CD1c-positive myeloid dendritic cell (primary cell): ENCODE measurements at regions not wholly inside any gene's neighbourhood (a gene's known extent, or its start where the extent isn't known, plus 50 kb on each side); places are given as distances from the start of the nearest gene placed in this dataset.

Experiments
- DNase-seq: peaks from one replicate; pipeline ENCODE4 v3.0.0-alpha.2; 2016; ENCODE audit errors: extremely low spot score

- DNase-seq, result no peak
Observed at GRCh38 chr3:34294240-34294639, 495.8 kb downstream of the PDCD6IP start.

GRCh38 chr3:34296796-34297195, 498.4 kb downstream of the PDCD6IP start:
- no peak for DNase-seq

- no peak for DNase-seq
Observed at GRCh38 chr3:34298653-34299052, 500.2 kb downstream of the PDCD6IP start.

GRCh38 chr3:34300621-34301020, 502.2 kb downstream of the PDCD6IP start:
- no peak for DNase-seq

DNA sequence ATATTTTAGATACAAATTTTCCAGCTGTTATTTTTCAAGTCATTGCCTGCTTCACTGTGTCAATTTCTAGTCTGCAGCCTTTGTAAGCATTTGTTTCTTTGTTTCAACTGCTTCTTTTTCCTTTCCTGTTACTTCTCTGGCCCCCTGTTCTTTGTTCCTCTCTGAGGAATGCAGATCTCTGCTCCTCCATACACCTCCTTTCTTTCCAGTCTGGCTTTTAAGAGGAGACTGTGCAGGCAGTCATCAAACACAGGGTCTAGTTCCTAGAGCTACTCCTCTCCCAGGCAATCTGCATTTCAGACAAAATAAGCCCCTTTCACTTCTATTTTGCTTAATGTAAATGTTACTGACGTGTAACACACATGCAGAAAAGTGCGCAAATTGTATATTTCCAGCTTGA, 502.9 kb downstream of the PDCD6IP start:
- no peak for DNase-seq

GRCh38 chr3:34305266-34305665, 506.8 kb downstream of the PDCD6IP start:
- DNase-seq, result no peak

- no peak for DNase-seq
Observed at GRCh38 chr3:34312684-34313083, 514.3 kb downstream of the PDCD6IP start.

- DNase-seq, result no peak
Observed at GRCh38 chr3:34319881-34320280, 521.5 kb downstream of the PDCD6IP start.

DNA sequence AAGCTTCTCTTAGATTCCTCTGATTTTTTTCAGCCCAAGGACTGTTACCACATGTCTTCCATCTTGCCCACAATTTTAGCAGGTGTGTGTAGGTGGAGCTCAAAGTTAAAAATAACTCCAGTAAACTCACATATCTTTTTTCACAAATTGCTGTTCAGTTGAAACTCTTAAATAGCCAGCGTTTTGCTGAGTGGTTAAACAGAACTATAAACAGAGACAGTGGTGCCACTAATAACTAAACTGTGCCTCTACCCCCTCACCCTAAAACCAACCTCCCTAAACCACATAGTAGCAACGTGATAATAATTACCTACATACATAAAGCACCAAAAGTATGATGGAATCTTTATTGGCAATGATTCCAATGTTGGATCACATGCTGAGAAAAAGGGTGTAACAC, 525.1 kb downstream of the PDCD6IP start:
- no peak for DNase-seq

DNA sequence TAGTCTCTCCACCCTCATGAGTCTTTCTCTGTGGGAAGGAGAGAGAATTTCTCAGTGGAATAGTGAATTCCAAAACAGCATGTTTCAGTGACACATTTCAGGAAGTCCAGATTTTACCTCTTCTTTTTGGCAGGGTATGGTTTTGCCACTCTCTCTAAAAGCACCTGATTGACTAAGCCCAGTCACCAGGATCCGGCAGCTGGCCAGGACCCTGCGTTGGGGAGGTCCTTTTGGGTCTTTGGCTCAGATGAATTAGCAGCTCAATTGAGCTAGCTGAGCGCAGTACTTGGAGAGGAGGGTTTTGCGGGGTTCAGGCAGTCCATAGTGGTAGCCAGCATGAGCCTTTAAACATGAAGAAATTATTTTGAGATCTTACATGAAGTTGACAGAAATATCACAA, 548.2 kb downstream of the PDCD6IP start:
- no peak for DNase-seq

DNA sequence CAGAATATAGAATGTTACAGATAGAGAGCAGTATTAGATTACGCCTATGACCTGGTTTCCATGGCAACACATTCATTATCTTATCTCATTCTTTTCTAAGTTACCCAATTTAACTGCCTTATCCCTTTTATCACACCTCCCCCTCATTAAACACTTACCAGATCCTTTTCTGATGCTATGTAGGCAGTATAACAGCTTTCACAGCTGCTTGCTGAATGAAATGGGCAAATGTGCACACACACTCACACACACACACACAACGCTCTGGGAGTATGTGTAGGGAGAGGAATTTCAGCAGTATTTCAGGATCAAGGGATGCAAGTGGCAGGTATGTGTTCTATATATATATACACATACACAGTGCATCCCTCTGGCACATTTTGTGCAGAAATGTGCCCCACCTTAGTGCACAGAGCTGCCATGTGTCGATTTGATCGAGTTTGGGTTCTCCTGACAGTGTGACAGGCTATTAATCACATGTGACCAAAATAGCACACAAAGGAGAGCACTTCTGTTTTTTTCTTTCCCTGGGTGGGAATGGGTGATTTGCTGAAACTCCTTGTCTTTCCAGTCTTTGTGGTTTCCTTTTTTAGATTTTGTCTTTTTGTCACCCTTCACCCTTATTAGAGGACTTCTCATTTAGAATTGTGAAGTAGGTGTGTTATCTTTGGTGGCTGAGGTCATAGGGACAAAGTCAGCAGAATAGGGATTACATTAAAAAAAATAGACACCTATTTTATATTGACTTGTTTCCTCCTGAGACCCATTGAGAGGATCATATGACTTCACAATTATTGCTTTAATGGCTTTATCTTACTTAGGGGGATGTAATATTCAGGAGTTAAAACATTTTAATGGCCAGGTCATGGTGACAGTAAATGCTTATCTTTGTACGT, 553.7 kb downstream of the PDCD6IP start:
- DNase-seq, result peak; percentile 8

- no peak for DNase-seq
Observed at GRCh38 chr3:34352778-34353331, 554.4 kb downstream of the PDCD6IP start.

GRCh38 chr3:34357461-34357860, 559.0 kb downstream of the PDCD6IP start:
- DNase-seq, result no peak

- no peak for DNase-seq
Observed at GRCh38 chr3:34359064-34359463, 560.6 kb downstream of the PDCD6IP start.

GRCh38 chr3:34360713-34361112, 562.3 kb downstream of the PDCD6IP start:
- peak; percentile 54 for DNase-seq

DNA sequence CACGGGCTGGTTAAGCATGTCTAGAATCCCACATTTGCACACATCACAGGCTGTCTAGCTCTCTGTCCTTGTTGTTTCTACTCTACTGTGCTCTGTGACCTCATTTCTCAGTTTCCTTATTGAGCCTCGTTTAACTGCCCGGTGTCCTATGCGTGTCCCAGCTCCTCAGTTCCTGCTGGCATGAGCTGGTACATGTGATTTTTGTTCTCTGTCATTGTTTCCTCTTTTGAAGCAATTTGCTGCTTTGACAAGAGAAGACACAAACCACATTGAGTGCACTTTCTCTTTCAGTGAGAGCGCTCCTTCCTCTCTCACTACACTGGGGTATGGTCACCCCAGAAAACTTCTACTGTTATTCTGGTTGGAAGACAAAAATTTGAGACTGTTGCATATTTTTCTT, 563.5 kb downstream of the PDCD6IP start:
- peak; percentile 89 for DNase-seq

GRCh38 chr3:34362910-34363309, 564.5 kb downstream of the PDCD6IP start:
- no peak for DNase-seq

GRCh38 chr3:34363881-34364280, 565.5 kb downstream of the PDCD6IP start:
- DNase-seq, result no peak

DNA sequence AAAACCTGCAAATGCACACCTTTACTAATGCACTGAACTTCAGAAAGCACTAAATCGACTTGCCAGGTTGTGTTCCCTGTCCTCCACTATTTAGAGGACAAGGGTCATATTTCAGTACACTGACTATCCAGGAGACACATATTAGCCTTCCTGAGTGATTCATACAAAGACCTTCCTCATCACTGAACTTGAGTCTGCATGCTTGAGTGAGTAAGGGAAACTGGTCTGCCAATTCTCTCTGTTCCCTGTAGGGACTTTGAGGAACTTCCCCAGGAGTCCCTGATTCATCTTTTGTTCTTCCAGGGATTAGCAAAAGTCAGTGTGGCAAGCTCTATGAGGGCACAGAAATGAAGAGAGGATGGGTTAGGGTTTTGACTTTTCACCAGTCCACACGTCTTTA, 565.9 kb downstream of the PDCD6IP start:
- DNase-seq, result peak; percentile 66

GRCh38 chr3:34365231-34365630, 566.8 kb downstream of the PDCD6IP start:
- DNase-seq, result no peak

- no peak for DNase-seq
Observed at GRCh38 chr3:34365771-34366170, 567.3 kb downstream of the PDCD6IP start.

- DNase-seq, result no peak
Observed at GRCh38 chr3:34367521-34367920, 569.1 kb downstream of the PDCD6IP start.

DNA sequence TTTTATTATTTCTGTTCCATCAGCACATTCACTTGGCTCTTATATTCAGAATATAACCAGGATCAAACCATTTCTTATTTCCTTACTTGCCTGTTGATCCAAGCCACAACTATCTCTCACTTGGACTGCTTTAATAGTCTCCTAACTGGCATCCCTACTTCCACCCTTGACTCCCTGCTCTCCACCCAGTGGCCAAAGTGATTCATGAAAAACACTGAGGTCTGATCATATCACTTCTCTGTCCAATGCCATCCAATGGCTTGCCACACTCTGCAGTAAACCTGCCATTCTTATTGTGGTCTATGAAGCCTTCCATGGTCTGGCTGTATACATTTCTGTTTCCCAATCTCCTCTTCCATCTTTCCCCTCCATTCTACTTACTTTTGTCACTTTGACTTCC, 576.1 kb downstream of the PDCD6IP start:
- DNase-seq, result no peak
